Heart left ventricle (tissue), 13 donors: ENCODE measurements at regions not wholly inside any gene's neighbourhood (a gene's known extent, or its start where the extent isn't known, plus 50 kb on each side); places are given as distances from the start of the nearest gene placed in this dataset.

Source experiments
- CTCF ChIP-seq, 12 donors: fragments of 200-600 bp; sonication (generic) in 4 of 12; IDR thresholded peaks; one replicate each; pipeline versions ENCODE4 v1.5.0 to v1.8.0; 2018 to 2022; ENCODE audit warnings: antibody characterized with exemption in 12 of 12, mild to moderate bottlenecking in 5 of 12
- POLR2A ChIP-seq, 2 donors: fragments of 450-650 bp; IDR thresholded peaks; one replicate each; pipeline ENCODE4 v1.6.1; 2017; ENCODE audit warnings: antibody characterized with exemption in 2 of 2, mild to moderate bottlenecking in 2 of 2, moderate library complexity in 2 of 2
- donor health status: ischemic (EF 13 %, LVEDD 7.1; RV severe dilation, severe dysfunction).
- donor health status: DM: no; HTN: yes; CAD: no.
- donor health status: DM: no; HTN: no; CAD: no.
- donor health status: ischemic (EF 25% LVEDD 6.9; RV normal size, moderate dysfunction).
- donor health status: ischemic (EF 25% LVEDD 5.7; RV mildly dilated, moderate dysfunction).
- donor health status: ischemic (EF 35%, LVEDD 5.7; RV mildly dilated, moderate dysfunction).
- donor health status: nonischemic (EF 11% LVEDD 7.7; RV severe dilation, severe dysfunction).
- donor health status: DM: yes; HTN: yes; CAD: no.
- donor health status: PGD.
- donor health status: ischemic (EF 29% LVEDD 5.4; RV normal size, mild dysfunction).
- donor health status: nonischemic (EF 23%, LVEDD 6.1; RV moderate dilation, normal function).

- TF ChIP-seq CTCF (IDR thresholded peaks at IDR 0.05) (no peak), POLR2A (IDR thresholded peaks at IDR 0.05) (no peak)
These were observed 183.7 kb downstream of the UNC5CL start for GRCh38 chr6:40855168-40855880.
